ENCODE measurements at regions not wholly inside any gene's neighbourhood (a gene's known extent, or its start where the extent isn't known, plus 50 kb on each side); places are given as distances from the start of the nearest gene placed in this dataset.
"Not testable (repeated sequence)": the region's sequence is repeated elsewhere in the genome, so short reads cannot be mapped to it uniquely, and the experiment has no call there.

DNA sequence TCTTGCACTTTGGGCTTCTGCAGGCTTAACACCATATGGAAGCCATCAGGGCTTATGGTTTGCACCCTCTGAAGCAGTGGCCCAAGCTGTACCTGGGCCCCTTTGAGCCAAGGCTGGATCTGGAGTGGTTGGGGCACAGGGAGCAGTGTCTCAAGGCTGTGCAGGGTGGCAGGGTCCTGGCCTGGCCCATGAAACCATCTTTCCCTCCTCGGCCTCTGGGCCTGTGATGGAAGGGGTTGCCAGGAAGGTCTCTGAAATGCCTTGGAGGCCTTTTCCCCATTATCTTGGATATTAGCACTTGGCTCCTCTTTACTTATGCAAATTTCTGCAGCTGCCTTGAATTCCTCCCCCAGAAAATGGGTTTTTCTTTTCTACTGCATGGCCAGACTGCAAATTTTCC is 134.7 kb upstream of the USP9X start:
- no peak for DNase-seq (ENCODE audit: low read depth)

DNA sequence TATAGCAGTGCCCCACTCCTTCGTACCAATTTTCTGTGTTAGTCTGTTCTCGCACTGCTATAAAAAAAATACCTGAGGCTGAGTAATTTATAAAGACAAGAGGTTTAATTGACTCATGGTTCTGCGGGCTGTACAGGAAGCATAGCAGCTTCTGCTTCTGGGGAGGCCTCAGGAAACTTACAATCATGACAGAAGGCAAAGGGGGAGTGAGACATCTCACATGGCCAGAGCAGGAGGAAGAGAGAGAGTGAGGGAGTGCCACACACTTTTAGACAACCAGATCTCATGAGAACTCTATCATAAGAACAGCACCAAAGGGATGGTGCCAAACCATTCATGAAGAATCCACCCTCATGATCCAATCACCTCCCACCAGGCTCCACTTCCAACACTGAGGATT is 133.8 kb upstream of the USP9X start:
- not testable (repeated sequence) for DNase-seq (ENCODE audit: low read depth)

DNA sequence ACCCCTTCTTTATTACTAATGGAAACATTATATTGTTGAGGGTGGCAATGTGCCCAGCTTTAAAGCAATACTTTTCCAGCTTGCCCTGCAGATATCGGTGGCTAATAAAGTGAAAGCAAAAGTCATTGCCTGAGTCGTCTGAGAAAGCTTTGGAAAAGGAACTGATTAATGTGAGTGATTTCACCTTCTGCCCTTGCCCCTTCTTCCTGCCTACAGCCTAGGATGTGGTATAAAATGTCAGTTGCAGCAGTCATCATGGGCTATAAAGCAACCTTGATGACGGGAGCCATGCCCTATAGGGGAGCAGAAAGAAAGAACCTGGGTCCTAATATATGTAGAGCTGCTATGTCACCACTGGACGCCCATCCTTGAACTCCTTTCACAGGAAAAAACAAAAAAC is 132.4 kb upstream of the USP9X start:
- peak; percentile 28 for DNase-seq (ENCODE audit: low read depth)

DNA sequence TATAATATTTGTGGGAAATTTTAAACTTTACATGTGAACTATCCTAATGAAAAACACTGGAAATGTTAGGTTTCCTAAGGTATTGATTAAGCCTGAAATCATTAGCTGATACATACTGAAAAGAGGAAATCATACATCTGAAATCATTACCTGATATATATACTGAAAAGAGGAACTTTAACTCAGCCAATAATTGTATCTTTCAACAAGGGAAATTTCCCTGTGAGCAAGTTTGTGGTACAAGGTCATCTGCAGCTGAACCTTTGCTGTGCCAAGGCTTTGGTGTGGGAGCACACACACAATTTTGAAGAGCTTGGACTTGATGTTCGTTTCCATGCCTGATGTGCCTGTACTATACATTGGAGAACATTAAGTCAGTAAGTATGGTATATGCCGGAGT is 131.9 kb upstream of the USP9X start:
- no peak for DNase-seq (ENCODE audit: low read depth)

DNA sequence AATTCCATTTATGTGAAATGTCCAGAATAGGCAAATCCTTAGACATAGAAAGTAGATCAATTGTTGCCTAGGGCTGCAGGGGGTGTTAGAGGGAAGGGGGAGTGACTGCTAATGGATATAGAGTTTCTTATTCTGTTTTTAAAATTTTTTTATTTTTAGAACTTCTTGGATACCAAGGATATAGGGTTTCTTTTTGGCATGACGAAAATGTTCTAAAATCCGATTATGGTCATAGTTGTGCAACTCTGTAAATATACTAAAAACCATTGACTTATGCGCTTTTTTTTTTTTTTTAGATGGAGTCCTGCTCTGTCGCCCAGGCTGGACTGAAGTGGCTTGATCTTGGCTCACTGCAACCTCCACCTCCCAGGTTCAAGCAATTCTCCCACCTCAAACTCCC is 125.2 kb upstream of the USP9X start:
- peak; percentile 32 for DNase-seq (ENCODE audit: low read depth)

DNA sequence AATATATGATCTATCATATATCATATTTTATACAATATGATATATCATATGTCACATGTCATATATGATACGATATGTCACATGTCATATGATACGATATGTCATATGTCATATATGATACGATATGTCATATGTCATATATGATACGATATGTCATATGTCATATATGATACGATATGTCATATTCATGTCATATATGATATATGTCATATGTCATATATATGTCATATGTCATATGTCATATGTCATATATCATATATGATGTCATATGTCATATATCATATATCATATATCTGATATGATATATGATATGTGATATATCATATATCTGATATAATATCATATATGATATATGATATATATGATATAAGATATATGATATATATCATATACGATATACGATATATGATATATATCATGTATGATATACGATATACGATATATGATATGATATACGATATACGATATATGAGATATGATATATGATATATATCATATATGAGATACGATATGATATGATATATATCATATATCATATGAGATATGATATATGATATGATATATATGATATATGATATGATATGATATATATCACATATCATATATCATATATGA is 122.3 kb upstream of the USP9X start:
- no peak for DNase-seq (ENCODE audit: low read depth)

DNA sequence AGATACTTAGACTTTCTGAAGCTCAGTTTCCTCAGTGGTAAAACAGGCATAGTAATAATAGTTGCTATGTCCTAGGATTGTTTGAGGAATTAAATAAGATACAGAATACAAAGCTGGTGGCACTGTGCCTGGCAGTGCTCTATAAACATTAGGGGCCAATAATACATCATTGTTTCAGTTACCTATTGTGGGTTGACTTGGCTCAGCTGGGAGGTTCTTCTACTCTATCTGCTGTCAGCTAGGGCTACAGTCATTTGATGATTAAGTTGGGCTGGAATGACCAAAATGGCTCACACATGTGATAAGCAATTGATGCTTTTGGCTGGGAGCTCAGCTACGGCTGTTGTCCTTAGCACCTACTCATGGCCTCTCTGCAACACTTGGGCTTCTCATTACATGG is 121.2 kb upstream of the USP9X start:
- DNase-seq (ENCODE audit: low read depth), result no peak

DNA sequence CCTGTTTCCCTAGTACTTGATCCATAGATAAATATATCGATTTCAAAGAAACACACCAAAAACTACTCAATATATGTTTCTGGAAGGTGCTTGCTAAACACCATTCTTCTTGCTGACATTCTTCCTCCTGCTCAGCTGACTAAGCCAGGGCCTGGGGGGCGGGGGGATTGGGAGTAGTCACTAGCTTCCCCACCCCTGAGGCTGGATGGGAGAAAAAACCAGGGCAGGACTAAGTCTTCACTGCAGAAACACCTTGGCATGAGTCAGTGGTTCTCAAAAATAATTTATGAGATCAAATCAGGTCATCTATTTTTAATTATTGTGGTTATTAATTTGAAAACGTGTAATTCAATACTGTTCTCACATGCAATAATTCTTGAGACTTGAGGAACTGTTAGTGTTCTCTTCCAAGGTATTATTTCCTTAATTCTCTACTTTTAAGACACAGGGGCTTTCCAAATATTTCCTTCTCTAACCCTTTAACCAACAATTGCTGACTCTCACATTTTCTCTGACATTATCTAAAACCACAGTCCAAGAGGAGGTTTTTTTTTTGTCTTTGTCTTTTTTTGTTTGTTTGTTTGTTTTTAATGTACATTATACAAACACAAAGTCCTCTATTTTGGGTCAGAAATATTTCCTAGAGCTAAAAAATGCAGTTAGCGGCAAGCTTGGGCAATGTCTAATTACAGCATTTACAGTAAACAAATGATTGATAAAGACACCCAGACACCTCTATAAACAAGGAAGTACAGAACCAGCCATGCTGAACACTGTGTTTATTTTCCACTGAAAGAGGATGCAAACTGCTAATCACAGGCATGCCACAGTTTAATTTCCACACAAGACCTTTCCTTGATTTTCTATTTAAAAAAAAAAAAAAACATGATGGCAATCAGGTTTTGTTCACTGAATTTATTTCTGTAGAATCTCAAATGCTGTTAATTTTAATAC is 120.3 kb upstream of the USP9X start:
- DNase-seq (ENCODE audit: low read depth), result no peak

DNA sequence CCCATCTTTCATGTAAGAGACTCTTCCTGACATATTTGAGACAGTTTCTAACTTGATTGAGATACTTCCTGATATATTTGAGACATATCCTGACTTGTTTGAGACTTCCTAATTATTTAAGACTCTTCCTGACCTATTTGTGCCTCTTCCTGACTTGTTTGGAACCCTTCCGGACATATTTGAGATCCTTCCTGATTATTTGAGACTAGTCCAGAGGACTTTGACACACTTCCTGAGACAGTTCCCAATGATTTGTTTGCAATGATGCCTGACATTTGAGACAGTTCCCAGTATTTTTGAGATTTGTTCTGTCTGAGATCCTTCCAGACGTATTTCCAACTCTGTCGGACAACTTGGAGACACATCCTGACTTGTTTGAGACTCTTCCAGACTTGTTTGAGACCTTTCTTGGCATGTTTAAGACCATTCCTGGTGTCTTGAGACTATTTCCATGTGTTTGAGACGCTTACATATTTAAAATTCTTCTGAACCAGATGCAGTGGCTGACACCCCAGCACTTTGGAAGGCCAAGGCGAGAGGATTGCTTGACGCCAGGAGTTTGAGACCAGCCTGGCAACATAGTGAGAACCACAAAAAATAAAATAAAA is 118.9 kb upstream of the USP9X start:
- no peak for DNase-seq (ENCODE audit: low read depth)

DNA sequence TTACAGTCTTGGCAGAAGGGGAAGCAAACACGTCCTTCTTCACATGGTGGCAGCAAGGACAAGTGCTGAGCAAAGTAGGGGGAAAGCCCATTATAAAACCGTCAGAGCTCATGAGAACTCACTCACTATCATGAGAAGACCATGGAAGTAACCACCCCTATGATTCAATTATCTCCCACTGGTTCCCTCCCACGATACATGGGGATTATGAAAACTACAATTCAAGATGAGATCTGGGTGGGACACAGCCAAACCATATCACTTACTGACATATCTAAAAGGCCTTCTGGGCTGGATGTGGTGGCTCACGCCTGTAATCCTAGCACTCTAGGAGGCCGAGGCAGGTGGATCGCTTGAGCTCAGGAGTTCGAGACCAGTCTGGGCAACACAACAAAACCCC is 117.1 kb upstream of the USP9X start:
- no peak for DNase-seq (ENCODE audit: low read depth)

DNA sequence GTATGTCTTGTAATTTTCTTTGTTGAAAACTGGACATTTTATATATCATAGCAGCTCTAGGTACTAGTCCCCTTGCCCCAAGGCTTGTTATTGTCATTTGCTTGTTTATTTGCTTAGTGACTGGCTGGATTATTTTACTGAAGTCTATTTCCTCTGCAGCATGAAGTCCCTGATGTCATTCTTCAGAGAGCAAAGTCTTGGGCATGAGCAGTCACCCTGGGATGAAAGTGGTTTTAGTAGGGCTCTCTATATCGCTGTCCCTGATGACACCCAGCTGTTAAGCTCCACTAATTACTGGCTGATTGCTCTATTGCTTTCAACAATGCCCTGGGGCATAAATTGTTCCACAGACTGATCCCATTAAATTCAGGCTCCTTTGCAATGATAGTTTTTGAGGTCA is 113.5 kb upstream of the USP9X start:
- no peak for DNase-seq (ENCODE audit: low read depth)

DNA sequence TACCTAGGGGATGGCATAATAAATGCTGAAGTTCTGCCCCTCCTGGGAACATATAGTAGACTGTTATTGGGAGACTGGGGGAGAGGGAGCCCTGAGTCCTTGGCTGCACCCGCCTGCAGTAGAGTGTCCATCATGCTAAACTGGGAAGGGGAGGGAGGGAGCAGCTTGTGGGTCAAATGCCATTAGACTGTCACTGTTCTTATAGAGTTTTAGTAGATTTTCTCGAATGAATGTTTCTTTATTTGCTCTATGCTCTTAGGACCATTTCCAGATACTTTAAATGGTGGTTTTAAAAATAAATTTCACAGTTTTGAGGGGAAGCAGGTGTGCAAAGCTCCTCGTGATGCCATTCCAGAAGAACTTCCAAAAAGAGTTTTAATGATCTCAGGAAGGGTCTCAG is 111.6 kb upstream of the USP9X start:
- no peak for DNase-seq (ENCODE audit: low read depth)

DNA sequence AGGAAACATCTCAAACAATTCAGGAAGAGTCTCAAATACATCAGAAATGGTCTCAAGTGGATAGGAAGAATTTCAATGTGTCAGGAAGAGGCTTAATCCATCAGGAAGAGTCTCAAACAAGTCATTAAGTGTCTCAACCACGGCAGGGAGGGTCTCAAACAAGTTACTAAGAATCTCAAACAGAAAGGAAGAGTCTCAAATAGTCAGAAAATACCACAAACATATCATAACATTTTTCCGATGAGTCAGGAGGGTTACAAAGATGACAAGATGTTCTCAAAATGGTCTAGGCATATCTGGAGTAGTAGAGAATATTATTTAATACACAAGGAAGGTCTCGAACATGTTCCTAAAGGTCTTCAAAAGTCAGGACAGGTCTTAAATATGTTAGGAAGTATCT is 109.3 kb upstream of the USP9X start:
- DNase-seq (ENCODE audit: low read depth), result peak; percentile 44

DNA sequence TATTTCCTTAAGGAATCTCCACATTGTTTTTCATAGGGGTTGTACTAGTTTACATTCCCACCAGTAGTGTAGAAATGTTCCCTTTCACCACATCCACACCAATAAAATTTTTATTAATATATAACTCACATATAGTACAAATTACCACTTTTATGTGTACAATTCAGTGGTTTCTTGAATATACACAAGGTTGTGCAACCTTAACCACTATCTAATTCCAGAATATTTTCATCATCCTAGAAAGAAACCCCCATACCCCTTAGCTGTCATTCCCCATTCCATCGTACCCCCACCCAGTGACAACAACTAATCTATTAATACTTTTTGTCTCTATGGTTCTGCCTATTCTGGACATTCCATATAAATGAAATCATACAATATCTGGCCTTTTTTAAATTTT is 108.3 kb upstream of the USP9X start:
- peak; percentile 33 for DNase-seq (ENCODE audit: low read depth)

DNA sequence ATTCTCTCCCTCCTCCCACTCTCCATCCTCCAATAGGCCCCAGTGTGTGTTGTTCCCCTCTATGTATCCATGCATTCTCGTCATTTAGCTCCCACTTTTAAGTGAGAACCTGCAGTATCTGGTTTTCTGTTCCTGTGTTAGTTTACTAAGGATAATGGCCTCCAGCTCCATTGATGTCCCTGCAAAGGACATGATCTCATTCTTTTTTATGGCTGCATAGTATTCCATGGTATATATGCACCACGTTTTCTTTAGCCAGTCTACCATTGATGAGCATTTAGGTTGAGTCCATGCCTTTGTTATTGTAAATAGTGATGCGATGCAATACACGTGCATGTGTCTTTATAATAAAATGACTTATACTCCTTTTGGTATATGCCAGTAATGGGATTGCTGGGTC is 100.3 kb upstream of the USP9X start:
- DNase-seq (ENCODE audit: low read depth), result no peak

DNA sequence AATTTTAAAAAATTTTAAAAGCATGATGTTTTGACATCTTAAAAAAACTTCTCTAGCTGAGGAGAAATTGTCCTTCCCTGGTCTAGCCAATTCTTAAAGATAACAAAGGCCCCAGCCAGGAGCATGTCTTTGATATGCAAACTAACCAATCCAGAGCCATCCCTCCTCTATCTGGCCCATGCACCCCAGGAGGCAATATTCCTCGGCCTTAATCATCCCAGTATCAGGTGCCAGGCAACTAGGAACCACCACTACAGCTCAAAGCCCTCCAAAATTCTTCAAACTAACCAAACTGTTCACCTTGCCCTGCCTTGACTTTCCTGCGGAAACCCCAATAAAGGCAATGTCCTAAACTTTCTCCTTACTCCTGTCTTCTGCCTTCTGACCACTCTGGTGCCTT is 97.8 kb upstream of the USP9X start:
- no peak for DNase-seq (ENCODE audit: low read depth)

DNA sequence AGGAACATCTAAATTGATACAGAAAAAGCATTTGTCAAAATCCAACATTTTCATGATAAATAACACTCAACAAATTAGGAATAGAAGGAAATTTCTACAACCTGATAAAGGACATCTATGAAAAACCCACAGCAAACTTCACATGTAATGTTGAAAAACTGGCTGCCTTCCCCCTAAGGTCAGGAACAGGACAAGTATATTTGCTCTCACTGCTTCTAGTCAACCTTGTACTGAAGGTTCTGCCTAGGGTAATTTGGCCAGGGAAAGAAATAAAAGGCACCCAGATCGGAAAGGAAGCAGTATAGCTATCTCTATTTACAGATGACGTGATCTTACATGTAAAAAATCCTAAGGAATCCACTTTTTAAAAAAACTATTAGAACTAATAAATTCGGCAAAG is 97.1 kb upstream of the USP9X start:
- no peak for DNase-seq (ENCODE audit: low read depth)

DNA sequence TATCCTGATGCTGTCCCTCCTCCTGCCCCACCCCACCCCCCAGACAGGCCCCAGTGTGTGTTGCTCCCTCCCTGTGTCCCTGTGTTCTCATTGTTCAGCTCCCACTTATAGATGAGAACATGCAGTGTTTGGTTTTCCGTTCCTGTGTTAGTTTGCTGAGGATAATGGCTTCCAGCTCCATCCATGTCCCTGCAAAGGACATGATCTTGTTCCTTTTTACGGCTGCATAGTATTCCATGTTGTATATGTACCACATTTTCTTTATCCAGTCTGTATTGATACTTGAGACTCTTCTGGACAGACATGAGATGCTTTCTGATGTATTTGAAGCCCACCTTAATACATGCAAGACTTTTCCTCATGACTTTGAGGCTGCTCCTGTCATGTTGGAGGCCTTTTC is 91.8 kb upstream of the USP9X start:
- not testable (repeated sequence) for DNase-seq (ENCODE audit: low read depth)

DNA sequence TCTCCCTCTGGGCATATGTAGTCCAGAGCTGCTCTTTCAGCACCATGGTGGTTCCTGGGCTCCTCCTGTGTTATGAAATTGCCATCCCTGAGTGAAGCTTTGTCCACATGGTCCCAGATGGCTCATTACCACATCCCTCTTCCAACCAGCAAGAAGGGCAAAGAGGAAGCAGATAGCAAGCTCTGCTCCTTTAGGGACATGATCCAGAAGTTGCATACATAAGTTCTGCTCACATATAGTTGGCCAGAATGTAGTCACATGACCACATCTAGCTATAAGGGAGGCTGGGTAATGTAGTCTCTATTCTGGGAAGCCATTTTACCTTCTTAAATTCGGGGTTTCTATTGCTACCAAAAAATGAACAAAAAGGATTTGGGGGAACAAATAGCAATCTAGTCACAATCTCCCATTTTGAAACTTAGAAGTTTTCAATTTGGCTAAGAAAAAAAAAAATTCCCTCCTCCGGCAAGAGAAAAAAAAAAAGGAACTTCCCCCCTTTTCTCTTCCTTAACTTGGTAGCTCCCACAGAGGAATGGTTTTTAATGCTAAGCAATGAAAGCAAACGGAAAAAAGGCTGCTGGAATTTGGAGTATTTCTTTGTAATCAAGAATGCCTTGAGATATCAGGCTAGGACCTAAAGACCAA is 88.2 kb upstream of the USP9X start:
- peak; percentile 88 for DNase-seq (ENCODE audit: low read depth)

DNA sequence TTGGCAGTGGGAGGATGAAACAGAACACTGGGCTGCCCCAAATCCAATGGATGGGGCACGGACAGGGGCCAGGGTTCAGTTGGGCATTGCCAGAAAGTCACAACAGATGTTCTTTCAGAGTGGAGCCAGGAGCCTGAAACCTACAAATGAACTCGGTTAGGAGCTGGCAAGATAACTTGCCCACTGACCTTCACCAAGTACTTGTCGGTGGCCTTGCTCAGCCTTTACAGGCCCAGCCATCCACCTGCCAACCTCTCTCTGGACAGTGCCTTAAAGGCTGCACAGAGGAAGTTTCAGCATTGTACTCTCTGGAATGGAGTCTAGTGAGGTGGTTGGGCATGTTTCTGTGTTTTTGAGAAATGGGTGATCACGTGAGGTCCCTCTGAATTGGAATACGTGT is 87.1 kb upstream of the USP9X start:
- DNase-seq (ENCODE audit: low read depth), result no peak

DNA sequence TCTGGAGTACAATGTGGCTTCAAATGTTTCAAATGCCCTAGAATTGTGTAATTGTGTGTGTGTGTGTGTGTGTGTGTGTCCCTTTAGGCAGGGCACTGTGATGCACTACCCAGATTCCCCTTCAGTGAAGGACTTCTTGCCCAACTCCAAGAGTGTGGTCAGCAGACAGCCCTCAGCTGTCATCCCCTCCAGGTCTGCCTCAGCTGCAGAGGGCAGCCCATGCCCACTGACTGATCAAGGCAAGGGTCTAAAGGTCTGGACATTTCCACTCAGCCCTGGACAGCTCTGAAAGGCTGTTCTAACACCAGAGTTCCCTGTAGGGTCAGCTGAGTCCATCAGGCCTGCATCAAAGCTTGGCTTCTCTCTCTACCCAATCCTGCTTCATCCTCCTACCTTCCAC is 83.9 kb upstream of the USP9X start:
- no peak for DNase-seq (ENCODE audit: low read depth)

DNA sequence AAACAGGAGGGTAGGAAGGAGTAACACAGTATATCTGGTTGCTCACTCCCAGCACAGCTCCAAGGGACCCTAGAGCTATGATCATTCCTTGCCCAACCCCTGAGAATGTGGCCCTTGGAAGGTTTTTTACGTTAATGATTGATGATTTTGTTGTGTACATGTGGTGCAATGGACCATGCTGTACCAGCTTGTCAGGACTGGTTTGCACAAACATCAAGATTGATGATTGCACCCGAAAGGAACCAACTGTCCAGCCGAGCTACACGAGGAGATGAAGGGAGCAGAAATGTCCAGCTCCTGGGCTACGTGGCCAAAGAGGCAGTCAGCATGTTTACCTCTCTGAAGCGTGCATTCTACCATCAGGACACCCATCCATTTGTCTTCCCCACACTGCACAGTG is 83.2 kb upstream of the USP9X start:
- DNase-seq (ENCODE audit: low read depth), result no peak

Data from iris pigment epithelial cell (primary cell).